ENCODE measurements at regions not wholly inside any gene's neighbourhood (a gene's known extent, or its start where the extent isn't known, plus 50 kb on each side); places are given as distances from the start of the nearest gene placed in this dataset.
A peak's percentile ranks its signal among the peaks of the same experiment; 100 is the strongest.

GRCh38 chr4:110675426-110675825, 52.5 kb upstream of the PITX2 start:
- DNase-seq (ENCODE audit: low read depth): no peak

- no peak for DNase-seq (ENCODE audit: low read depth)
Measured at GRCh38 chr4:110676241-110676640, 53.4 kb upstream of the PITX2 start.

- no peak for DNase-seq (ENCODE audit: low read depth)
Measured at GRCh38 chr4:110678517-110679227, 55.8 kb upstream of the PITX2 start.

- no peak for DNase-seq (ENCODE audit: low read depth)
Measured at GRCh38 chr4:110680265-110680664, 57.4 kb upstream of the PITX2 start.

GRCh38 chr4:110681381-110681780, 58.5 kb upstream of the PITX2 start:
- DNase-seq (ENCODE audit: low read depth): peak; percentile 45

- DNase-seq (ENCODE audit: low read depth): no peak
Measured at GRCh38 chr4:110682311-110682710, 59.4 kb upstream of the PITX2 start.

GRCh38 chr4:110683601-110684000, 60.7 kb upstream of the PITX2 start:
- DNase-seq (ENCODE audit: low read depth): no peak

GRCh38 chr4:110702326-110702725, 79.4 kb upstream of the PITX2 start:
- DNase-seq (ENCODE audit: low read depth): no peak

GRCh38 chr4:110704748-110705439, 82.0 kb upstream of the PITX2 start:
- no peak for DNase-seq (ENCODE audit: low read depth)

- no peak for DNase-seq (ENCODE audit: low read depth)
Measured at GRCh38 chr4:110705440-110705782, 82.5 kb upstream of the PITX2 start.

GRCh38 chr4:110710070-110710469, 87.2 kb upstream of the PITX2 start:
- no peak for DNase-seq (ENCODE audit: low read depth)

- no peak for DNase-seq (ENCODE audit: low read depth)
Measured at GRCh38 chr4:110712486-110712885, 89.6 kb upstream of the PITX2 start.

- DNase-seq (ENCODE audit: low read depth): no peak
Measured at GRCh38 chr4:110730318-110730717, 107.4 kb upstream of the PITX2 start.

- peak; percentile 7 for DNase-seq (ENCODE audit: low read depth)
Measured at GRCh38 chr4:110733901-110734300, 111.0 kb upstream of the PITX2 start.

- no peak for DNase-seq (ENCODE audit: low read depth)
Measured at GRCh38 chr4:110735686-110736085, 112.8 kb upstream of the PITX2 start.

- no peak for DNase-seq (ENCODE audit: low read depth)
Measured at GRCh38 chr4:110737931-110738330, 115.1 kb upstream of the PITX2 start.

GRCh38 chr4:110742143-110742542, 119.3 kb upstream of the PITX2 start:
- no peak for DNase-seq (ENCODE audit: low read depth)

- DNase-seq (ENCODE audit: low read depth): no peak
Measured at GRCh38 chr4:110748071-110748470, 125.2 kb upstream of the PITX2 start.

GRCh38 chr4:110751183-110751582, 128.3 kb upstream of the PITX2 start:
- no peak for DNase-seq (ENCODE audit: low read depth)

- no peak for DNase-seq (ENCODE audit: low read depth)
Measured at GRCh38 chr4:110751986-110752385, 129.1 kb upstream of the PITX2 start.

GRCh38 chr4:110753466-110753865, 130.6 kb upstream of the PITX2 start:
- DNase-seq (ENCODE audit: low read depth): no peak

- DNase-seq (ENCODE audit: low read depth): peak; percentile 25
Measured at GRCh38 chr4:110754716-110755115, 131.8 kb upstream of the PITX2 start.

- DNase-seq (ENCODE audit: low read depth): peak; percentile 84
Measured at GRCh38 chr4:110769578-110769977, 146.7 kb upstream of the PITX2 start.

- no peak for DNase-seq (ENCODE audit: low read depth)
Measured at GRCh38 chr4:110770353-110770752, 147.5 kb upstream of the PITX2 start.

Measured in renal cortical epithelial cell (primary cell).